ENCODE measurements at regions not wholly inside any gene's neighbourhood (a gene's known extent, or its start where the extent isn't known, plus 50 kb on each side); places are given as distances from the start of the nearest gene placed in this dataset.
A peak's percentile ranks its signal among the peaks of the same experiment; 100 is the strongest.

DNA sequence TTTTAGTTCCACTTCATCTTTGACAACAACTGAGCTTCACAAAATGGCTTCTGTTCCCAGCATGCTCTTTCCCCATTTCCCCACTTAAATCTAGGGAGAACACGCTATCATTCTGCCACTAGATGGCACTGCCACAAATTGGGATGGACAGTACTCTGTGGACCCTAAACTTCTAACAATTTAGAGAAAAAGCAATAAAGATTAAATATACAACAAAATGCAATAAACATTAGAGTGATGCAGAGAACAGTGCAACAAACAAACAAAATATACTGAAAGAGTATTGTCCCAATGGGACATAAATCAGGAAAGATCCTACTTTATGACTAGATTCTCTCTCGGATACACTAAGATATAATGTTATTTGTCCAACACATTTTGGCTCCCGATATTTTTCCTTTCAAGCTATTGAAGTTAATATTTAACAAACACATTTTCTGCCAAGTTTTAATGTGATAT lies 169.7 kb upstream of the TMCO5A start:
- Histone ChIP-seq H3K27me3 (no peaks in the 10 kb centered on the region), H3K27ac (no peak overlapping the region), H3K36me3 (no peaks in the 10 kb centered on the region), H3K9me3 (no peaks in the 10 kb centered on the region), H3K4me1 (peaks cover 0 to 8% (median 3%) of the 10 kb centered on the region in 4 donors), H3K4me3 (no peak overlapping the region)
- peak; percentile 29 to 64 for DNase-seq
- TF ChIP-seq POLR2A (IDR thresholded peaks at IDR 0.05) (no peak), EP300 (IDR thresholded peaks at IDR 0.05) (no peak), POLR2AphosphoS5 (IDR thresholded peaks at IDR 0.05) (no peak)
- TF ChIP-seq, protein P1, sequence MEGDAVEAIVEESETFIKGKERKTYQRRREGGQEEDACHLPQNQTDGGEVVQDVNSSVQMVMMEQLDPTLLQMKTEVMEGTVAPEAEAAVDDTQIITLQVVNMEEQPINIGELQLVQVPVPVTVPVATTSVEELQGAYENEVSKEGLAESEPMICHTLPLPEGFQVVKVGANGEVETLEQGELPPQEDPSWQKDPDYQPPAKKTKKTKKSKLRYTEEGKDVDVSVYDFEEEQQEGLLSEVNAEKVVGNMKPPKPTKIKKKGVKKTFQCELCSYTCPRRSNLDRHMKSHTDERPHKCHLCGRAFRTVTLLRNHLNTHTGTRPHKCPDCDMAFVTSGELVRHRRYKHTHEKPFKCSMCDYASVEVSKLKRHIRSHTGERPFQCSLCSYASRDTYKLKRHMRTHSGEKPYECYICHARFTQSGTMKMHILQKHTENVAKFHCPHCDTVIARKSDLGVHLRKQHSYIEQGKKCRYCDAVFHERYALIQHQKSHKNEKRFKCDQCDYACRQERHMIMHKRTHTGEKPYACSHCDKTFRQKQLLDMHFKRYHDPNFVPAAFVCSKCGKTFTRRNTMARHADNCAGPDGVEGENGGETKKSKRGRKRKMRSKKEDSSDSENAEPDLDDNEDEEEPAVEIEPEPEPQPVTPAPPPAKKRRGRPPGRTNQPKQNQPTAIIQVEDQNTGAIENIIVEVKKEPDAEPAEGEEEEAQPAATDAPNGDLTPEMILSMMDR (IDR thresholded peaks at IDR 0.05), result peak in 4 of 7 experiments; percentile 25 to 52 (median 46)
- 21 to 30% (median 28%) methylated on average over 3 of the region's 3 CpGs for WGBS, 5 donors
- intact Hi-C loops (cut with DNase I; ENCODE audit: low total_unique reads), result no loop called here

DNA sequence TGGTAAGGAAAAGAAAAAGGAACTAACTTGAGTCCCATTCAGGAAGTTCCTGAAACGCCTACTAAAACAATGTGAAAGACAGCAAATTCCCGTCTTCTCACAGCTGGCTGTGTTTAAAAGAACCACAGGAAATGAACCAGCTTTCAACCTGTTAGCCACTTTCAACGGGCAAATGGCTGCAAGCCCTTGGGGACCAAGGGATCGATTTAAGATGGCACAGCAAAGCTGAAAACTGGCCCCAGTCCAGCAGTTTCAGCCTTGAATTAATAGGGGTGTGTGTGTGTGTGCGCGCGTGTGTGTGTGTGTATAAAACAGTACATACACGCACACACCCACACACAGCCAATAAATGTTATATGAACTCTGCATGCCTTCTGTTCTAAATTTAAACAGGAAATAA lies 168.7 kb upstream of the TMCO5A start:
- 41 to 61% (median 51%) methylated on average over 8 of the region's 8 CpGs for WGBS, 5 donors
- H3K36me3 ChIP-seq, result no peaks in the 10 kb centered on the region
- H3K27me3 ChIP-seq, result no peaks in the 10 kb centered on the region
- TF ChIP-seq EP300 (IDR thresholded peaks at IDR 0.05) (no peak), POLR2AphosphoS5 (IDR thresholded peaks at IDR 0.05) (no peak), POLR2A (IDR thresholded peaks at IDR 0.05) (no peak)
- TF ChIP-seq, protein P1 (IDR thresholded peaks at IDR 0.05), result no peak
- H3K27ac ChIP-seq, result no peak overlapping the region
- H3K4me1 ChIP-seq, result peaks cover 0 to 8% (median 3%) of the 10 kb centered on the region in 4 donors
- H3K9me3 ChIP-seq, result no peaks in the 10 kb centered on the region
- no peak overlapping the region for H3K4me3 ChIP-seq
- peak in 1 of 2 donors; percentile 29 for DNase-seq
- intact Hi-C loops (cut with DNase I; ENCODE audit: low total_unique reads), result no loop called here

DNA sequence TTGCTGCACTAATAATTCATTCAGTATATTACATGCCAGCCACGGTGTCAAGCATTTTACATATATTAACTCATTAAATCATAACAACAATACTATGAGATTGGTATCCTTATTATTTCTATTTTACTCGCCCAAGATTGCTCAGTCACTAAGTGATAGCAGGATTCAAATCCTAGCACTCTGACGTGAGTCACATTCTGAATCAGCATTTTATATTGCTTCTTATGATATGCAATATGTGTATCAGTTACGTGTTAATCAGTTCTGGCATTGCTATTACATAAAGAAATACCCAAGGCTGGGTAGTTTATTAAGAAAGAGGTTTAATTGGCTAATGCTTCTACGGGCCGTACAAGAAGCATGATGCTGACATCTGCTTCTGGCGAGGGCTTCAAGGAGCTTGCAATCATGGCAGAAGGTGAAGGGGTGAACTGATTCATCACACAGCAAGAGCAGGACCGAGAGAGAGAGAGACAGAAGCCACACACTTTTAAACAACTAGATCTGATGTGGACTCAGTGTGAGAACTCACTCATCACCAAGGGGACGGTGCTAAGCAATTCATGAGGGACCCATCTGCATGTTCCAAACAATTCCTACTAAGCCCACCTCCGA lies 166.5 kb upstream of the TMCO5A start:
- Histone ChIP-seq H3K4me1 (peaks cover 0 to 8% (median 3%) of the 10 kb centered on the region in 4 donors), H3K9me3 (no peaks in the 10 kb centered on the region), H3K36me3 (no peaks in the 10 kb centered on the region), H3K27ac (no peak overlapping the region), H3K4me3 (no peak overlapping the region), H3K27me3 (no peaks in the 10 kb centered on the region)
- intact Hi-C loops (cut with DNase I; ENCODE audit: low total_unique reads), result no loop called here
- no peak for DNase-seq
- TF ChIP-seq POLR2A (IDR thresholded peaks at IDR 0.05) (no peak), EP300 (IDR thresholded peaks at IDR 0.05) (no peak), POLR2AphosphoS5 (IDR thresholded peaks at IDR 0.05) (no peak)
- TF ChIP-seq, protein P1 (IDR thresholded peaks at IDR 0.05), result no peak
- 65 to 77% (median 72%) methylated on average over 10 of the region's 10 CpGs for WGBS, 5 donors

DNA sequence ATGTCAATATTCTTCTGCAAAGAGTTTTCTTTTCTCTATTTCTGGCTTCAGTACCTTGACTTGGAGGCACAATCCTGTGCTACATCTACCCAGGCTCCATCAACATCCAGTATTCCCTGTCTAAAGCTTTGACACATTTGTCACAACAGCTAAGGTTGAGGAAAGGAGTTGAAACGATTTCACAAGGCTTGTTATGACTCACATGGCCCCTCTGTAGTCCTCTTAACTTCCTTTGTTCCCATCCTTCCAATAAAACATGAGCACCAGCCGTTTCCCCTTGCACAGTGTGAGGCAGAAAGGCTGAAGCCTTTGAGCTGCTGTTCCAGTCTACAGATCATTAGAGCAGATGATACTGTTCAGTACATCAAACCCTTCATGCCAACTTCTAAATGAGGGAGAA lies 163.0 kb upstream of the TMCO5A start:
- WGBS, 5 donors, result 31 to 54% (median 36%) methylated on average over 2 of the region's 2 CpGs
- H3K27me3 ChIP-seq, result no peaks in the 10 kb centered on the region
- DNase-seq, result no peak
- intact Hi-C loops (cut with DNase I; ENCODE audit: low total_unique reads), result no loop called here
- H3K36me3 ChIP-seq, result no peaks in the 10 kb centered on the region
- no peak overlapping the region for H3K27ac ChIP-seq
- TF ChIP-seq POLR2A (IDR thresholded peaks at IDR 0.05), result no peak
- TF ChIP-seq EP300 (IDR thresholded peaks at IDR 0.05), result no peak
- TF ChIP-seq, protein P1 (IDR thresholded peaks at IDR 0.05), result no peak
- no peak for TF ChIP-seq POLR2AphosphoS5 (IDR thresholded peaks at IDR 0.05)
- H3K4me1 ChIP-seq, result no peaks in the 10 kb centered on the region
- H3K4me3 ChIP-seq, result no peak overlapping the region
- H3K9me3 ChIP-seq, result no peaks in the 10 kb centered on the region
